Hematopoietic multipotent progenitor cell treated with erythropoietin and hydrocortisone succinate and interleukin-3 and kit ligand, for 8 days (in vitro differentiated cells): ENCODE measurements at regions not wholly inside any gene's neighbourhood (a gene's known extent, or its start where the extent isn't known, plus 50 kb on each side); places are given as distances from the start of the nearest gene placed in this dataset.
"Not testable (repeated sequence)": the region's sequence is repeated elsewhere in the genome, so short reads cannot be mapped to it uniquely, and the experiment has no call there.

ENCODE experiments used
- DNase-seq: peaks from one replicate; pipeline ENCODE4 v3.0.0-alpha.2; 2015

DNA sequence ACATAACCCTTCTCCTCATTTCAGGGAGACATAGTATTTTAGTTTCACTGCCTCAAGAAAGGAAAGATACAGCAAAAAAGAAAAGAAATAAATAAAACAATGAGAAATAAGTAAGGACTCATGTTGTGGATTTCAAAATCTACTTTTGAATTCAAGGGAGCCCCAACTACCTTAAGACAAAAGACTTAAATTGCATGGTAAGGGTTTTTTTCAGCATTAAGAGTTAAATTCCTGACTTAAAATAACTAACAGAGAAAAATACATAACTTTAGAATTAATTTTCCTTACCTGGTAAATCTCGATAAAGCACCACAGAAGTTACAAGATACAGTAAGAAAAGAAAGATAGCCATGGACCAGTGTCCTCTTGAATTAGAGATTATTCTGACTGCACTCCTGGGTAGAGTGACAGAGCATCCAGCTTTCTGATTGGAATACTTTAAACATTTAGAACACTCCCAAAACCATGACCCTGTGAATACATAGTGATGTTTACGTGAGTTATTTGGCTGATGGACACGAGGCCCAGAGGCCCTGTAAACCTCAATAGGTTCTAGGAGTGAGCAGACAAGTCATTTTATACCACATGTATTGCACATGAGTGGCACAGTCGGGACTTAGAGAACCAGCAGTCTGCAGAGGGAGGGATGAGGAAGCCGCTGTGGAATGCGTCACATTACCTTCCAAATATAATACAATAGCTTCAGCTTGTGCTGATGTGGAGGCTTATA is 292.5 kb upstream of the SEMA3C start:
- DNase-seq = peak; percentile 58

- DNase-seq = peak; percentile 20
Observed at GRCh38 chr7:81210137-81211064, 291.6 kb upstream of the SEMA3C start.

DNA sequence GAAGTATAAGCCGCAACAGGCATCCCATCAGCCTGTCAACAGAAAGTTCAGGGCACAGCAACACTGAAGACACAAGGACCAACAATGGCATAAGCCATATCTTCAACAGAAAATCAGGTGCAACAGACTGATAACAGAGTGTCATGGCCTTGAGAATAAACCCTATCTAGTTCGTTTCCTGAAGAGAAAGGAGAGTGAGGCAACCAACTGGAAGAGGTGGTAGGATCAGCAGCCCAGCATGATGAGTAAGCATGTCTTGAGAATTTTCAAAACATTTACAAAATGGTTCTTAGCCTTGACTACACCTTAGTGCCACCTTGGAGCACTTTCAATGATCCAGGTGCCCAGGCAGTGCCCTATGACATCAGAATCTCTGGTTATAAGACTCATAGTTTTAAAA is 290.2 kb upstream of the SEMA3C start:
- DNase-seq = peak; percentile 97

GRCh38 chr7:81207801-81208200 is 288.9 kb upstream of the SEMA3C start:
- DNase-seq = no peak

- DNase-seq = peak; percentile 65
Observed at GRCh38 chr7:81206667-81207360, 288.0 kb upstream of the SEMA3C start.

GRCh38 chr7:81206217-81206616 is 287.4 kb upstream of the SEMA3C start:
- no peak for DNase-seq

DNA sequence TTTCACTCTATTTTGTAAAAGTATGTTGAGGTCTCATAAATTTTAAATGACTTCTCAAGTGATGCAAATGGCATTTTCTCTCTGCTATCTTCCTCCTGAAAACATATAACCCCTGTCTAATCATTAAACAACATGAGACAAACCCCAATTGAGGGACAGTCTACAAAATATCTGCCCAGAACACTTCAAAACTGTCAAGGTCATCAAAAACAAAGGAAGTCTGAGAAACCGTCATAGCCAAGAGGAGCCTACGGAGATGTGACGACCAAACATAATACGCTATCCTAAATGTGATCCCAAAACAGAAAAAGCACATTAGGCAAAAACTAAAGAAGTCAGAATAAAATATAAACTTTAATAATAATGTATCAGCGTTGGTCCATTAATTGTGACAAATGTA is 282.3 kb upstream of the SEMA3C start:
- no peak for DNase-seq

DNA sequence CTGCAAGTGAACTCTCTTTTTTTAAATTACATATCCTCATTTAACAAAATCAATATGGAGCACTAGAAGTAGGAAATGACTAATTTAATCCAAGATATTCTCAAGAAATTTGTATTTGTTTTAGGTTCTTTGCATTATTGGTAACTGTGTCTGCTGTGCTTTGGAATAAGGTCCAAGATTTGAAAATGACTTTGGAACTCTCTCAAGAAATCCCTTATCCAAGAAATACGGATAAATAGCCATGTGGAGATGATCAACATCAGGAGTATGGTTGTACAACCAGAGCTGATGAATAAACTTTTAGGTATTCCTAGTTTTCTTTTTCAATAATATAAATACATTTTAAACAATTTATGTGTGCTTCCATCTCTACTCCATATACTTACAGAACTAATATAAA is 279.9 kb upstream of the SEMA3C start:
- DNase-seq = no peak

DNA sequence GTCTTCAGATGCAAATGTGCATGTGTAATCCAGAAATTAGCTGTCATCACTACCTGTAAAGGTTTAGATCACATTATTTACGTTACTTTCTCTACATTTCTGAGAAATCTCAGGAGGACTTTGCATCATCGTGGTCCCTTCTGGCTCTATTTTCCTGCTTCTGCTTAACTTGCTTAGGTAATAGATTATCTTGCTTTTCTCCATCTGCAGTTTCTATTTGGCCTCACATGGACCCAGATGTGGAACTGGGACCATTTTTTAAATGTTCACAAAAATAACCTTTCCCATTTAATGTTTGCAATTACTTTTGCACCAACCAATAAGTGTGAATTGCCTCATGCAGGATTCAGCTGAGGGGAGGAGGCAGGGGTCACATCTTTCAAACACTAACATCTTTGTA is 278.4 kb upstream of the SEMA3C start:
- DNase-seq = no peak

- no peak for DNase-seq
Observed at GRCh38 chr7:81195033-81195432, 276.2 kb upstream of the SEMA3C start.

- DNase-seq = no peak
Observed at GRCh38 chr7:81190997-81191768, 272.3 kb upstream of the SEMA3C start.

- no peak for DNase-seq
Observed at GRCh38 chr7:81187753-81188152, 268.9 kb upstream of the SEMA3C start.

- DNase-seq = no peak
Observed at GRCh38 chr7:81186691-81187090, 267.8 kb upstream of the SEMA3C start.

GRCh38 chr7:81185072-81185471 is 266.2 kb upstream of the SEMA3C start:
- no peak for DNase-seq

GRCh38 chr7:81183326-81183725 is 264.5 kb upstream of the SEMA3C start:
- DNase-seq = no peak

GRCh38 chr7:81182056-81182455 is 263.2 kb upstream of the SEMA3C start:
- DNase-seq = not testable (repeated sequence)

- no peak for DNase-seq
Observed at GRCh38 chr7:81181066-81181465, 262.2 kb upstream of the SEMA3C start.

DNA sequence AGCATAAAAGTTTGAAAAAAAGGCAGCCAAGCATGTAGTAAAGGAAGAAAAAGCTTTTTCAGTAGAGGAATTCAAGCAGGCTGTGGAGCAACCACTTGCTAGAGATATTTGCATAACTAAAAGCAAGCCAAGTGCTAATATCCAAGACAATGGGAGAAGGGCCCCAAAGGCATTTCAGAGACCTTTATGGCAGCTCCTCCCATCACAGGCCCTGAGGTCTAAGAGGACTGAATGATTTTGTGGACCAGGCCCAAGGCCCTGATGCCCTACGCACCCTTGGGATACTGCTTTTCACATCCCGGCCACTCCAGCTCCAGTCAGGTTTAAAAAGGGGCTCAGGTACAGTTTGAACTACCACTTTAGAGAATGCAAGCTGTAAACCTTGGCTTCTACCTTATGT is 261.7 kb upstream of the SEMA3C start:
- no peak for DNase-seq

DNA sequence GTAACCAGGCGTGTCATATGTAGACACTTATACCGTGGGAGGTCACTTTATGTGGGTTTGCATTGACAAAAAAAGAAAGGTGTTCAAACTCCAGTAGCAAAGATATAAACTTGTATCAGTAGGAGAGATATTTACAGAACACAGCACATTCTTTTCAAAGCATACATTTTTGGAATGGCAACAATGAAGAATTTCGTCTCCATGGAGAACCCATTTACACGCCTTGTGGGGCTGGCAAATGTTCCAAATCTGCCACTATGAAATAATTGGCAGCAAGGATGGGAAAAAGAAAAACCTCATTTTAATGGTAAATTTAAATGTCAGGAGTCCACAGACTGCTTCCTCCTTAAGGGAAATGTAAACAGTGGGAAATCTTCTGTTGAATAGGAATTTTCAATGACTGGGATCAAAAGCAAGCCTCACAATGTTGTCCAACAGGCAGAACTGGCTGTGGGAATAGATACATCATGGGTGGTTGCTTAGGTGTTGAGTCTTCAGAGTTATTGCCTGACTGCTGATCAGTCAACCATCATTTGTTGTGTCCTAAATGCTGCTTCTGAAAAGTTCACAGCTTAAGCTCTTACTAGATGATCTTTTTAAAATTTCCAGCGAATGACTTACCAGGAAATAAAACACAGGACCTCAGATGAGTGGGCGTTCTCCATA is 256.6 kb upstream of the SEMA3C start:
- DNase-seq = no peak

DNA sequence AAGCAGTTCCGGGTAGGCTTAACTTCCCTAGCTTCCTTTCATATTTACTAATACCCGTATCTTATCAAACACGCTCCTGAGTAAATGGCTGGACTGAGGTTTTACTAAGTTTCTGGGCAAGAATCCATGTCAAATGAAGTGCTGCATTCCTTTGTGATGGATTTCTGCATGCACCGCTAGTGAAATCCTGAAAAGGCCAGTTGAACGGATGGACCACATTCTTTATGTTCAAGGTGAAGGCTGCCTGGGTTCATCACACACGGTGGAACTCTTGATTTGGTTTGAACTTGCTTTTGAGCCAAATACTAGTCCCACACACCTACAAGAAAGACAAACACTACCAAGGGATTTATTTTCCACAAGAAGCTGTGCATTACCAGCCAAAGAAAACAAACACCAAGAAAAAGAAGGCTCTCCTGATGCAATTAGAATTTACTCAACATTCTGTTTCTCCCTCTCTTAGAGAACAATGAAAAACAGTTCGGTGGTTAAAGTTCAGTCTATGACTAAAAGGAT is 255.0 kb upstream of the SEMA3C start:
- no peak for DNase-seq

- DNase-seq = no peak
Observed at GRCh38 chr7:81170291-81170690, 251.4 kb upstream of the SEMA3C start.

- no peak for DNase-seq
Observed at GRCh38 chr7:81167934-81168333, 249.1 kb upstream of the SEMA3C start.
